NCI-H1105 treated with DMSO at 0.1 percent for 48 hours (cell line): ENCODE measurements at regions not wholly inside any gene's neighbourhood (a gene's known extent, or its start where the extent isn't known, plus 50 kb on each side); places are given as distances from the start of the nearest gene placed in this dataset.
A peak's percentile ranks its signal among the peaks of the same experiment; 100 is the strongest.
"Not testable (repeated sequence)": the region's sequence is repeated elsewhere in the genome, so short reads cannot be mapped to it uniquely, and the experiment has no call there.

Experiments
- DNase-seq: peaks from one replicate; lab custom pipeline; 2025; lab: John Stamatoyannopoulos, UW

GRCh38 chr1:125064029-125064428, 3879.3 kb downstream of the SRGAP2C start:
- DNase-seq: not testable (repeated sequence)

- DNase-seq: peak; percentile 4
Measured at GRCh38 chr1:125064481-125064880, 3879.7 kb downstream of the SRGAP2C start.

GRCh38 chr1:125065092-125065820, 3880.5 kb downstream of the SRGAP2C start:
- DNase-seq: no peak

DNA sequence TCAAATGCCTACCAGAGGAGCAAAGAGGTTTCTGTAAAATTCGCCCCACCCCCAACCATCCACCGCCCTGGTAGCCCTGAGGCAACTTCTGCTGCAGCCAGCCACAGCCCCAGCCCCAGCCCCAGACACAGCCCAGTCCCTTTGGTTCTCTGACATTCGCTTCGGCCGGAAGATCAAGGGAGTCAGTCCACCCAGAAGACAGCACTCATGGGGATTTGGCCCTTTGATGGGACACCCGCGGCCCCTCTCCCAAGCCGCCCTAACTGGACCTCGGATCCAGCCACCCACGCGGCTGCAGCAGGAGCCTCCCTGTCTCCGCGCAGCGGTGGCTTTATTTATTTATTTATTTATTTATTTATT, 3881.0 kb downstream of the SRGAP2C start:
- no peak for DNase-seq

GRCh38 chr1:125066385-125066784, 3881.6 kb downstream of the SRGAP2C start:
- DNase-seq: no peak

GRCh38 chr1:125066849-125067248, 3882.1 kb downstream of the SRGAP2C start:
- DNase-seq: not testable (repeated sequence)

- DNase-seq: no peak
Measured at GRCh38 chr1:125080077-125080476, 3895.3 kb downstream of the SRGAP2C start.

DNA sequence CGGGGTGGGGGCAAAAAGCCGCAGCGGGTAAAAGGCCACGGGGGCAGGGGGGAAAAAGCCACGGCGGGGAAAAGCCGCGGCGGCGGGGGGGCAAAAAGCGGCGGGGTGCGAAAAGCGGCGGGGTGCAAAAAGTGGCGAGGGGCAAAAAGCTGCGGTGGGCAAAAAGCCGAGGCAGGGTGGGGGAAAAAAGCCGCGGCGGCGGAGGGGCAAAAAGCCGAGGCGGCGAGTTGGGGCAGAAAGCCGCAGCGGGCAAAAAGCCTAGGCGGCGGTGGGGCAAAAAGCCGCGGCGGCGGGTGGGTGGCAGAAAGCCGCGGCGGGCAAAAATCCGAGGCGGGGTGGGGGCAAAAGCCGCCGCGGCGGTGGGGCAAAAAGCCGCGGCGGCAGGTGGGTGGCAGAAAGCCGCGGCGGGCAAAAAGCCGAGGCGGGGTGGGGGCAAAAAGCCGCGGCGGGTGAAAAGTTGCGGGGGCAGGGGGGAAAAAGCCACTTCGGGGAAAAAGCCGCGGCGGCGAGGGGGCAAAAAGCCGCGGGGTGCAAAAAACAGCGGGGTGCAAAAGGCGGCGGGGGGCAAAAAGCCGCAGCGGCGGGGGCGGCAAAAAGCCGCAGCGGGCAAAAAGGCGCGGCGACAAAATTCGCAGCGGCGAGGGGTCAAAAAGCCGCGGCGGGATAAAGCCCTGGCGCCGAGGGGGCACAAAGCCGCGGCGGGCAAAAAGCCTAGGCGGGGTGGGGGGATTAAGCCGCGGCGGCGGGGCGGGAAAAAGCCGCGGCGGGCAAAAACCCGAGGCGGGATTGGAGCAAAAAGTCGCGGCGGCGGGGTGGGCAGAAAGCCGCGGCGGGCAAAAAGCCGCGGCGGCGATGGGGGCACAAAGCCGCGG, 3901.2 kb downstream of the SRGAP2C start:
- no peak for DNase-seq

DNA sequence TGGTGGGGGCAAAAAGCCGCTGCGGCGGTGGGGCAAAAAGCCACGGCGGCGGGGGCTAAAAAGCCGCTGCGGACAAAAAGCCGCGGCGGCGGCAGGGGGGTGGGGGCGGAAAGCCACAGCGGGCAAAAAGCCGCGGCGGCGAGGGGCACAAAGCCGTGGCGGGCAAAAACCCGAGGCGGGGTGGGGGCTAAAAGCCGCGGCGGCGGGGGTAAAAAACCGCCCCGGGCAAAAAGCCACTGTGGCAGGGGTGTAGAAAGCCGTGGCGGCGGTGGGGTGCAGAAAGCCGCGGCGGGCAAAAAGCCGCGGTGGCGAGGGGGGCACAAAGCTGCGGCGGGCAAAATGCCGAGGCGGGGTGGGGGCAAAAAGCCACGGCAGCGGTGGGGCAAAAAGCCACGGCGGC, 3901.8 kb downstream of the SRGAP2C start:
- no peak for DNase-seq

DNA sequence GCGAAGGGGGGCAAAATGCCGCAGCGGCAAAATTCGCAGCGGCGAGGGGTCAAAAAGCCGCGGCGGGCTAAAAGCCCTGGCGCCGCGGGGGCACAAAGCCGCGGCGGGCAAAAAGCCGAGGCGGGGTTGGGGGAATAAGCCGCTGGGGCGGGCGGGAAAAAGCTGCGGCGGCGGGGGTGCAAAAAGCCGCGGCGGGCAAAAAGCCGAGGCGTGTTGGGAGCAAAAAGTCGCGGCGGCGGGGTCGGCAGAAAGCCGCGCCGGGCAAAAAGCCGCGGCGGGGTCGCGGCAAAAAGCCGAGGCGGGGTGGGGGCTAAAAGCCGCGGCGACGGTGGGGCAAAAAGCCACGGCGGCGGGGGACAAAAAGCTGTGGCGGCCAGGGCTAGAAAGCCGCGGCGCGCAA, 3902.5 kb downstream of the SRGAP2C start:
- DNase-seq: no peak

DNA sequence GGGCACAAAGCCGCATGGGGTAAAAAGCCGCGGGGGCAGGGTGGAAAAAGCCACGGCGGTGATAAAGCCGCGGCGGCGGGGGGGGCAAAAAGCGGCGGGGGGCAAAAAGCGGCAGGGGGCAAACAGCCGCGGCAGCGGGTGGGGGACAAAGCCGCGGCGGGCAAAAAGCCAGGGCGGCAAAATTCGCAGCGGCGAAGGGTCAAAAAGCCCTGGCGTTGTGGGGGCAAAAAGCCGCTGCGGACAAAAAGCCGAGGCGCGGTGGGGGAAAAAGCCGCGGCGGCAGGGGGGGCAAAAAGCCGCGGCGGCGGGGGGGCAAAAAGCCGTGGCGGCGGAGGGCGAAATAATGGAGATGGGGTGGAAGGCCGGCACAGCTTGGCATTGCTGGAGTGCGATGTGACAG, 3902.9 kb downstream of the SRGAP2C start:
- no peak for DNase-seq

GRCh38 chr1:125118147-125118993, 3933.6 kb downstream of the SRGAP2C start:
- DNase-seq: no peak

GRCh38 chr1:125119024-125119441, 3934.3 kb downstream of the SRGAP2C start:
- no peak for DNase-seq

DNA sequence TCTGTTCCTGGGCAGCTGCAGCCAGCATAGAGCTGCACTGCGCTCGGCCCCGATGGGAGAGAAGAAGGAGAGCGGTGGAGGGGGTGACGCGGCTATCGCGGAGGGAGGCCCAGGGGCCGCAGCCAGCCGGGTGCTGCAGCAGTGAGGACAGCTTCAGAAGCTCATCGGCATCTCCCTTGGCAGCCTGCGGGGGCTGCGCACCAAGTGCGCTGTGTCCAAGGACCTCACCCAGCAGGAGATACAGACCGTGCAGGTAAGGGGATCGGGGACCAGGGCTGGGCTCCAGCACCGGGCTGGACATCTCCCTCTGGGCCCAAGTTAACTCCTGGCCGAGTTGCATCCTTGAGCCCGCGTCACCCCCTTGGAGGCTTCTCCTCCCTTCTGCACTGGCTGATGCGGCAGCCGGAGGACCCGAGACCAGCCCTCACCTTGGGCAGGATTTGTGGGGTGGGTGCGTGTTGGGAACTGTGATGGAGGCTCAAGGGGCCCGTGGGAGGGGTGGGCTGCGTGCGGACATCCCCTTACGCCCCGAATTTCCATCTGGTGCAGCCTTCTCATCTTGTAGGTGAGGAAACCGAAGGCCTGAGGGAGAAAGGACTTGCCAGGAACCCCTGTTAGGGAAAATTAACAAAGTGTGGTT, 3934.9 kb downstream of the SRGAP2C start:
- not testable (repeated sequence) for DNase-seq

- not testable (repeated sequence) for DNase-seq
Measured at GRCh38 chr1:125122579-125122978, 3937.8 kb downstream of the SRGAP2C start.
